Ectodermal cell (in vitro differentiated cells): ENCODE measurements at regions not wholly inside any gene's neighbourhood (a gene's known extent, or its start where the extent isn't known, plus 50 kb on each side); places are given as distances from the start of the nearest gene placed in this dataset.

Source experiments
- H3K27ac ChIP-seq: 2 replicates; pipeline ENCODE4 v1.7.0; 2013; ENCODE audit warnings: mild to moderate bottlenecking, low read depth, low read length; ENCODE audit not compliant: insufficient read depth, poor library complexity, severe bottlenecking
- H3K27me3 ChIP-seq: 2 replicates; pipeline ENCODE4 v1.7.0; 2013; ENCODE audit warnings: mild to moderate bottlenecking, low read length; ENCODE audit not compliant: insufficient read depth, control insufficient read depth, poor library complexity, severe bottlenecking
- H3K36me3 ChIP-seq: one replicate; pipeline ENCODE4 v1.7.0; 2013; ENCODE audit warnings: low read length; ENCODE audit not compliant: control insufficient read depth, insufficient read depth
- H3K4me1 ChIP-seq: one replicate; pipeline ENCODE4 v1.7.0; 2013; ENCODE audit warnings: low read length; ENCODE audit not compliant: control insufficient read depth, insufficient read depth
- H3K4me3 ChIP-seq: 2 replicates; pipeline ENCODE4 v1.7.0; 2013; ENCODE audit warnings: low read depth, low read length, control low read depth; ENCODE audit not compliant: insufficient read depth
- H3K9me3 ChIP-seq: 2 replicates; pipeline ENCODE4 v1.7.0; 2013; ENCODE audit warnings: mild to moderate bottlenecking, low read length, moderate library complexity; ENCODE audit not compliant: control insufficient read depth
- WGBS, 2 experiments: methylation state at CpG; one replicate each; pipeline ENCODE4 v1.1.7; 2013; ENCODE audit warnings: missing lambda C conversion rate in 2 of 2; 5-methylcytosine and 5-hydroxymethylcytosine counted together

GRCh38 chr4:14596028-14596427 lies 406.3 kb upstream of the CPEB2 start:
- Histone ChIP-seq H3K4me1 (no peaks in the 10 kb centered on the region), H3K4me3 (no peak overlapping the region), H3K27me3 (no peaks in the 10 kb centered on the region), H3K36me3 (no peaks in the 10 kb centered on the region), H3K27ac (no peak overlapping the region), H3K9me3 (no peaks in the 10 kb centered on the region)
- 64 to 71% methylated on average over 3 to 4 of the region's 4 CpGs for WGBS, 2 experiments

GRCh38 chr4:14596437-14596836 lies 405.8 kb upstream of the CPEB2 start:
- H3K36me3 ChIP-seq, result no peaks in the 10 kb centered on the region
- H3K4me3 ChIP-seq, result no peak overlapping the region
- no peak overlapping the region for H3K27ac ChIP-seq
- H3K4me1 ChIP-seq, result no peaks in the 10 kb centered on the region
- WGBS, 2 experiments, result 94 to 95% methylated on average over 2 of the region's 2 CpGs
- H3K27me3 ChIP-seq, result no peaks in the 10 kb centered on the region
- H3K9me3 ChIP-seq, result no peaks in the 10 kb centered on the region

- Histone ChIP-seq H3K27ac (no peak overlapping the region), H3K36me3 (no peaks in the 10 kb centered on the region), H3K4me1 (no peaks in the 10 kb centered on the region), H3K9me3 (no peaks in the 10 kb centered on the region), H3K4me3 (no peak overlapping the region), H3K27me3 (no peaks in the 10 kb centered on the region)
- 58 to 63% methylated on average over 2 of the region's 2 CpGs for WGBS, 2 experiments
Measured at GRCh38 chr4:14596904-14597303, 405.4 kb upstream of the CPEB2 start.

- Histone ChIP-seq H3K4me1 (no peaks in the 10 kb centered on the region), H3K27ac (peak overlapping the region; percentile 38), H3K9me3 (no peaks in the 10 kb centered on the region), H3K36me3 (no peaks in the 10 kb centered on the region), H3K4me3 (no peak overlapping the region), H3K27me3 (no peaks in the 10 kb centered on the region)
- WGBS, 2 experiments, result 5 to 50% methylated on average over 1 to 2 of the region's 2 CpGs
Measured at GRCh38 chr4:14602206-14602605, 400.1 kb upstream of the CPEB2 start.

GRCh38 chr4:14607001-14607400 lies 395.3 kb upstream of the CPEB2 start:
- no peaks in the 10 kb centered on the region for H3K4me1 ChIP-seq
- no peaks in the 10 kb centered on the region for H3K9me3 ChIP-seq
- H3K36me3 ChIP-seq, result no peaks in the 10 kb centered on the region
- 93 to 96% methylated on average over 3 of the region's 3 CpGs for WGBS, 2 experiments
- no peak overlapping the region for H3K27ac ChIP-seq
- H3K27me3 ChIP-seq, result no peaks in the 10 kb centered on the region
- no peak overlapping the region for H3K4me3 ChIP-seq

GRCh38 chr4:14607578-14607977 lies 394.7 kb upstream of the CPEB2 start:
- no peaks in the 10 kb centered on the region for H3K4me1 ChIP-seq
- H3K27me3 ChIP-seq, result no peaks in the 10 kb centered on the region
- H3K4me3 ChIP-seq, result no peak overlapping the region
- H3K9me3 ChIP-seq, result no peaks in the 10 kb centered on the region
- H3K27ac ChIP-seq, result no peak overlapping the region
- WGBS, 2 experiments, result 100% methylated on average over 1 of the region's 2 CpGs
- H3K36me3 ChIP-seq, result no peaks in the 10 kb centered on the region

GRCh38 chr4:14608630-14609029 lies 393.7 kb upstream of the CPEB2 start:
- no peaks in the 10 kb centered on the region for H3K36me3 ChIP-seq
- H3K27ac ChIP-seq, result no peak overlapping the region
- H3K4me3 ChIP-seq, result no peak overlapping the region
- H3K9me3 ChIP-seq, result no peaks in the 10 kb centered on the region
- H3K4me1 ChIP-seq, result no peaks in the 10 kb centered on the region
- H3K27me3 ChIP-seq, result no peaks in the 10 kb centered on the region

- Histone ChIP-seq H3K36me3 (no peaks in the 10 kb centered on the region), H3K4me3 (no peak overlapping the region), H3K27ac (no peak overlapping the region), H3K27me3 (no peaks in the 10 kb centered on the region), H3K9me3 (no peaks in the 10 kb centered on the region), H3K4me1 (no peaks in the 10 kb centered on the region)
- WGBS, 2 experiments, result 73 to 75% methylated on average over 4 of the region's 4 CpGs
Measured at GRCh38 chr4:14614840-14615239, 387.4 kb upstream of the CPEB2 start.

- H3K27me3 ChIP-seq, result no peaks in the 10 kb centered on the region
- WGBS, 2 experiments, result 90 to 95% methylated on average over 3 of the region's 3 CpGs
- no peak overlapping the region for H3K27ac ChIP-seq
- no peak overlapping the region for H3K4me3 ChIP-seq
- no peaks in the 10 kb centered on the region for H3K36me3 ChIP-seq
- H3K9me3 ChIP-seq, result no peaks in the 10 kb centered on the region
- peaks cover 2% of the 10 kb centered on the region for H3K4me1 ChIP-seq
Measured at GRCh38 chr4:14615671-14616070, 386.6 kb upstream of the CPEB2 start.

- Histone ChIP-seq H3K4me3 (no peak overlapping the region), H3K36me3 (no peaks in the 10 kb centered on the region), H3K27ac (no peak overlapping the region), H3K4me1 (peaks cover 4% of the 10 kb centered on the region), H3K27me3 (no peaks in the 10 kb centered on the region), H3K9me3 (no peaks in the 10 kb centered on the region)
- WGBS, 2 experiments, result 0 to 8% methylated on average over 1 of the region's 1 CpG
Measured at GRCh38 chr4:14620567-14621141, 381.6 kb upstream of the CPEB2 start.
